ENCODE measurements at regions not wholly inside any gene's neighbourhood (a gene's known extent, or its start where the extent isn't known, plus 50 kb on each side); places are given as distances from the start of the nearest gene placed in this dataset.

- TF ChIP-seq, protein P1, sequence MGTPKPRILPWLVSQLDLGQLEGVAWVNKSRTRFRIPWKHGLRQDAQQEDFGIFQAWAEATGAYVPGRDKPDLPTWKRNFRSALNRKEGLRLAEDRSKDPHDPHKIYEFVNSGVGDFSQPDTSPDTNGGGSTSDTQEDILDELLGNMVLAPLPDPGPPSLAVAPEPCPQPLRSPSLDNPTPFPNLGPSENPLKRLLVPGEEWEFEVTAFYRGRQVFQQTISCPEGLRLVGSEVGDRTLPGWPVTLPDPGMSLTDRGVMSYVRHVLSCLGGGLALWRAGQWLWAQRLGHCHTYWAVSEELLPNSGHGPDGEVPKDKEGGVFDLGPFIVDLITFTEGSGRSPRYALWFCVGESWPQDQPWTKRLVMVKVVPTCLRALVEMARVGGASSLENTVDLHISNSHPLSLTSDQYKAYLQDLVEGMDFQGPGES (IDR thresholded peaks at IDR 0.05; ENCODE audit: low read depth, low read length), result no peak
- no peak for TF ChIP-seq SIN3A (IDR thresholded peaks at IDR 0.05; ENCODE audit: borderline replicate concordance, low read depth, low read length)
These were observed 140.3 kb upstream of the ANKRD1 start (continued) for GRCh38 chr10:91061187-91061586.

DNA sequence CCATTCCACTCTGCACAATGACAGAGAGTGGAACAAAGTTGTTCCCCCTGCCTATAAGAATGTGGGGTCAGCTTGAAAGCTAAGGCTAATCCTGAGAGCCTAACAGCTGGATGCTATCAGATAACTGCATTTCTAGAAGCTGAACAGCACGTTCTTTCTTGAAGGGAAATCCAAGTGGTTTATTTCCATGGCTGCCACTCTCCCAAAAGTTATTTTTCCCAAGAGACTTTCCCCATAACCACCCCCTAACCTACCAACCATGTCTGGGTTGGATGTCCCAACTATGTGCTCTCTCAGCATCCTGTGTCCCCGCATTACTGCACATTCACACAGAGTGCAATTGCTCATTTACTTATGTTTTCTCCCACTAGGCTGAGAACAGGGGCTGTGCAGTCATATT is 140.7 kb upstream of the ANKRD1 start:
- H3K4me1 ChIP-seq (ENCODE audit: control insufficient read depth in 1 of 2, insufficient read depth in 2 of 2, low read depth in 1 of 2, low read length in 1 of 2), result peaks cover 0 to 2% of the 10 kb centered on the region in 2 experiments; a peak in 1 of 4 replicates
- 47% methylated on average over 2 of the region's 2 CpGs for WGBS (ENCODE audit: low lambda C conversion rate)
- TF ChIP-seq NRF1 (IDR thresholded peaks at IDR 0.05; ENCODE audit: low read depth, low read length) (no peak), TEAD4 (IDR thresholded peaks at IDR 0.05; ENCODE audit: borderline replicate concordance, insufficient read depth) (no peak), MAX (IDR thresholded peaks at IDR 0.05; ENCODE audit: low read depth) (no peak), RAD21 (IDR thresholded peaks at IDR 0.05; ENCODE audit: low read length) (no peak), REST (IDR thresholded peaks at IDR 0.05; ENCODE audit: low read depth, low read length) (no peak), ELF1 (IDR thresholded peaks at IDR 0.05) (no peak), CHD2 (IDR thresholded peaks at IDR 0.05; ENCODE audit: low read length, partially characterized antibody) (no peak), NFIC (IDR thresholded peaks at IDR 0.05; ENCODE audit: borderline replicate concordance) (no peak), SIN3A (IDR thresholded peaks at IDR 0.05; ENCODE audit: borderline replicate concordance, low read depth, low read length) (no peak), TAF1 (IDR thresholded peaks at IDR 0.05; ENCODE audit: borderline replicate concordance, low read depth, low read length) (no peak), SMC3 (IDR thresholded peaks at IDR 0.05; ENCODE audit: low read depth, low read length) (no peak), EZH2phosphoT487 (IDR thresholded peaks at IDR 0.05; ENCODE audit: borderline replicate concordance, low read depth) (no peak)
- TF ChIP-seq, protein P1 (IDR thresholded peaks at IDR 0.05; ENCODE audit: low read depth, low read length), result no peak
- H3K9me3 ChIP-seq, result no peaks in the 10 kb centered on the region
- H3K36me3 ChIP-seq (replicated peaks in 1 of 2; ENCODE audit: control insufficient read depth in 1 of 2, insufficient read depth in 2 of 2, low read length in 1 of 2), result no peaks in the 10 kb centered on the region
- no peak for DNase-seq
- ChIA-PET CTCF (interaction anchor here (1.2 to 2.2 kb wide), 3 partner anchors 10 to 16 kb away, joined by 3 to 7 read pairs (median 4); no protein-coding TSS in a partner anchor), POLR2A (no interaction called here)
- H3K4me3 ChIP-seq (ENCODE audit: low read depth in 2 of 2, low read length in 1 of 2), result no peak overlapping the region
- H3K4me2 ChIP-seq, result no peak overlapping the region
- no peak overlapping the region for H3K9ac ChIP-seq
- H3K27me3 ChIP-seq (ENCODE audit: insufficient read depth), result no peaks in the 10 kb centered on the region
- no peaks in the 10 kb centered on the region for H3K9me2 ChIP-seq
- H4K20me1 ChIP-seq (ENCODE audit: insufficient read depth), result no peaks in the 10 kb centered on the region
- H2AFZ ChIP-seq (ENCODE audit: low read depth), result no peak overlapping the region
- H3K27ac ChIP-seq (ENCODE audit: low read depth in 2 of 2, low read length in 1 of 2), result no peak overlapping the region
- H3K79me2 ChIP-seq (ENCODE audit: insufficient read depth), result no peaks in the 10 kb centered on the region
- no peaks in the 10 kb centered on the region for H3F3A ChIP-seq (replicated peaks; ENCODE audit: insufficient read depth)

All from SK-N-SH (cell line).